GM19395 (cell line): ENCODE measurements at regions not wholly inside any gene's neighbourhood (a gene's known extent, or its start where the extent isn't known, plus 50 kb on each side); places are given as distances from the start of the nearest gene placed in this dataset.

ENCODE experiments used
- ATAC-seq: cut with Tn5 transposase; IDR thresholded peaks from one replicate; pipeline ENCODE4 v1.9.1; 2021; ENCODE audit warnings: mild to moderate bottlenecking, moderate library complexity; ENCODE audit not compliant: unreplicated experiment

GRCh38 chr5:143870362-143870761 lies 58.4 kb downstream of the HMHB1 start:
- ATAC-seq = no peak

- no peak for ATAC-seq
These were observed 59.1 kb downstream of the HMHB1 start for GRCh38 chr5:143870871-143871632.

- no peak for ATAC-seq
These were observed 59.7 kb downstream of the HMHB1 start for GRCh38 chr5:143871672-143872071.

DNA sequence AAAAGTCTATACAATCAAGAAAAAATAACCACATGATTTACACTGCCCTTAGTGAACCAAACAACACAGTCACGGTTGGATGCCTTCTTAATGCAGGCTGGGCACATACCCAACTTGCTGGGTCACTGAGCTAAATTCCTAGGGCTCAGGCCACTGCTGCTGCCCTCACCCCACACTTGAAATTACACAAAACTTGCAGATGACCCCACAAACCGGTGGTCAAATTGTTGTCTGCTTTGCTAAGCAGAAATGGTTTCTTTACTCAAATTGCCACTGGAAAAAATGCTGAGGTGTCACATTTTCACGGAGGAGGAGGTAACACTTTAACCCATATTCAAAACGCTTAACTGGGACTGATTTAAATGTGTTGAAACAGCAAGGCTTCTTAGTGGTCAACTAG lies 62.4 kb downstream of the HMHB1 start:
- no peak for ATAC-seq

GRCh38 chr5:143877196-143877595 lies 65.2 kb downstream of the HMHB1 start:
- no peak for ATAC-seq

DNA sequence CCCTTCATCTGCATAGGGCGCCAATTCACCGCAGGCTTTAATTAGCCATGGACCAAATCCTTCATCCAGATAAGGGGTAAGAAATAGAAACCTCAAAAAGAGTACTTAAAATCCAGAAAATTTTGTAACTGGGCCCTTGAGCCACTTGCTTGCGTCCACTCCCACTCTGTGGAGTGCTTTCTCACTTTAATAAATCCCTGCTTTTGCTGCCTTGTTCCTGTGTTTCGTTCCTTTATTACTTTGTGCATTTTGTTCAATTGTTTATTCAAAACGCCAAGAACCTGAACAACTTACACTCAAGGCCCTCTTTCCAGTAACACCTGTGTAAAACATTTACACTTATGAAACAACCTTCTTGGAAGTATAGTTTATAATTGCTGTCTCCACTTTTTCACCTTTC lies 66.5 kb downstream of the HMHB1 start:
- ATAC-seq = no peak

DNA sequence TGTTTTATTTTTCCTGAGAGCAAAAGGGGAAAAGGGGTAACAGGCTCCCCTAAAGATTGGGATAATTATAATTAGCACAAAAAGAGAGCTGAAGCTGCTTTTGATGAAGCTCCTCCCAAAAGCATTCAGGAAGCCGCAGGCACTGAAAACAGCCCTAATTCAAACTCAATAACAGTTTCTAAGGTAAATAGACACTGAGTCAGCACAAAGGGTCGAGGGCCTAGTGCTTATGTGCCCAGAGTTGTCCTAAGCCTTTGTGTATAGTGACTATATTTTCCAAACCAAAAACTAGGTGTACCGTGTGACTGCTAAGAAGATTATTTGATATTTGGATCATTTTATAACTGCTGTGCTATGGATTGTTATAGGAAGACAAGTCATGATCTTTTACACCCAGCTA lies 67.7 kb downstream of the HMHB1 start:
- ATAC-seq = no peak

- ATAC-seq = no peak
These were observed 68.2 kb downstream of the HMHB1 start for GRCh38 chr5:143880178-143880577.

- no peak for ATAC-seq
These were observed 70.6 kb downstream of the HMHB1 start for GRCh38 chr5:143882520-143882919.

GRCh38 chr5:143886096-143886495 lies 74.1 kb downstream of the HMHB1 start:
- ATAC-seq = no peak

DNA sequence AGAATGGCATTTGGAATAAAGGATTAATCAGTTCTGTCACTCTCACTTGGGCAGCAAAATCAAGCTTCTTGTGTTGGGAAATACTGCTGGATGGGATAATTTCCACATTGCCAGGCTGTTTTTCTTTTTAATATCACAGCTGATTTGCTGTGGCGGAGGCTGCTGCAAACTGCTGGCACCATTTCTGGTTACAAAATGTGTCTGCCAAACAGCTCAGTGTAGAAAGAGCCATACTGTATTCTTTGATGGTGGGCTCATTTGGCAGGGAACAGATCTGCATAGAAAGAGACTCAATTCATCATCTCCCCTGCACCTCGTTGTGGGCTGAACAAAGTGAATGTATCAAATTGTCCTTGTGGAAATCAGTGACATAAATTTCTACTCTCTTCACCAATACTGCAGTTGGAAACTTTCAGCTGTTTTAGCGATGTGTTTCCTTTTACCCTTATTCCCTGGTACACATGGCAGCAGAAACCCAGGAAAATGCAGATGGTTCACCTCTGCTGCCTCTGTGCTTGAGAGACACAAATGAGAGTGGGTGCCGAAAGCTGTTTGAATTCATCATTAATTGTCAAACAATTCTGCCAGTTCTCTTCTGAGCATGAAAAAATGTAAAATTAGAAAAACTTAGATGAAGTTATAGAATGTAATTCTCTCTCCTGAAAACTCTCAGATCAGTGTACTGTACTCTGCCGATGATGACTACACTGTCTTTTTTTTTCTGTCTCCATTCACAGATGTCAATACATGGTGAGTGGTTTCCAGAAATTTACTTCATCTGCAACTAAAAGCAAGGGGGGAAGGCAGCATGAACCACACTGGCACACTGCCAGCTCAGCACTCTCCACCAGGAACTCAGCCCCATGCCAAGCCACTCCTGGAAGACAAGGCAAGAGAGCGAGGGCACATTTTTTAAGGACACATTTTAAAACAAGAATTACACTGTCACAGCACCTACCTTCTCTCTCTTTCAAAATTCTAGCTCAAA lies 75.0 kb downstream of the HMHB1 start:
- ATAC-seq = no peak

DNA sequence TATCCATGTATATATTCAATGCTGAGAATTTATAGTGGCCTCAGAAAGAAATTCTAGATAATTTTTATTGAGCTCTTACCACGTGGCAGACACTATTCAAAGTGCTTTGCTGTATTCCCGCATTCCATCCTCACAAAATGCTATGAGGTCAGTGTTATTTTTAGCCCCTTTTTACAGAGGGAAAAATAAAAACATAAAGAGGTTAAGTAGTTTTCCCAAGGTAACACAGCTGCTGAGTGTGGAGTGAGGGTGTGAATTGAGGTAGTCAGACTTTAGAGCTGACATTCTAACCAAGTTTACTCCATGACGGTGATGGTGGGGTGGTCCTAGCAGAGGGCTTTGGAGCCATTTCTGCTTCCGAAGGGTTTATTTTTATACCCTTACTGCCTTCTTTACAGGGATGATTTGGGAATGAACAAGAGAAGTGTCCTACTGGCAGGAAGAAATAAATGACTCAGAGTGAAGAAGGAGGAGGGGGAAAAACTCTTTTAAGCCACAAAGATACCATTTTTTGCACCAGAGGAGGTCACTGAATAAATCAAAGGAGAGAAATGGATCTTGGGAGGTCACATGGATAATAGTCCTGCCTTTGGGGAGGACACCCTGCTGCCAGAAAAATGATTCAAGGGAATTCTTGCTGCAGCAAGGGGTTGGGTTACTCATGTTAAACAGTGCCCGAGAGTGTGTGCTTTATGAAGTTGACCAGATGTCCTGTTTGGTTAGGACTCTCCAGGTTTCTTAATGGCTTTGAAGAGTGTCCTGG lies 76.1 kb downstream of the HMHB1 start:
- no peak for ATAC-seq

DNA sequence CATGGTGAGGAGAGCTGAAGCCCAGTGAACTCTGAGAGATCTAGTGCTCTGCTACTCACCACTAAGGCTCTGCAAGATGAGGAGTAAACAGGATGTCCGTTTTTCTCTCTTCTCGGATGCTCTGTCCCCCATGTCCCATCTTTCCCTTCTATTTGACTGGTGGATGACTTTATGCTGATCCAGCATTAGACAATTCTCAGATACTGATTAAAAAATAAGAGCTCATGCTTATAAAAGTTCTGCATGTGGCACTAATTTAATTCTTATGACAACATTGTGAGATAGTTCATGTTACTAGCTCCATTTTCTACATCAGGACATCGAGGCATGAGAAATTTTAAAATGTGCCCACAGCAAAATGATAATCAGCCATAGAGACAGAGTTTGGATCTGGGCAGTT lies 77.0 kb downstream of the HMHB1 start:
- no peak for ATAC-seq

DNA sequence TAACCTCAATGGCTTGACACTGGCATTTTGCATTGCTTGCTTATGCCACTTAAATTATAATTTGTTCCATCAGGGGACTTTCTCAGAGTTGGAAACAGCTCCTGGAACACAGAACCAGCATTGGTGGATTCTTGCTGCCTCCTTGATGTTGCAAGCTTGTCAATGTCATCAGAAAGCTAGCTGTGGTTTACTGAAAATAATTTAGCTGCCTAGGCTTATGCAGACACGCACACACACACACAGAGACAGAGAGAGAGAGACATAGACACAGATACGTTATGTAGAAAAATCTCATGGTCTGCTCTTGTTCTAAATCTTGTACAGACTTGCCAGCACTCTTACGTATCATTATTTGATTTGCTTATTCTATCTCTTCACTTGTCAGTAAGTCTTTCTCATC lies 78.0 kb downstream of the HMHB1 start:
- no peak for ATAC-seq

- no peak for ATAC-seq
These were observed 78.5 kb downstream of the HMHB1 start for GRCh38 chr5:143890487-143890886.

DNA sequence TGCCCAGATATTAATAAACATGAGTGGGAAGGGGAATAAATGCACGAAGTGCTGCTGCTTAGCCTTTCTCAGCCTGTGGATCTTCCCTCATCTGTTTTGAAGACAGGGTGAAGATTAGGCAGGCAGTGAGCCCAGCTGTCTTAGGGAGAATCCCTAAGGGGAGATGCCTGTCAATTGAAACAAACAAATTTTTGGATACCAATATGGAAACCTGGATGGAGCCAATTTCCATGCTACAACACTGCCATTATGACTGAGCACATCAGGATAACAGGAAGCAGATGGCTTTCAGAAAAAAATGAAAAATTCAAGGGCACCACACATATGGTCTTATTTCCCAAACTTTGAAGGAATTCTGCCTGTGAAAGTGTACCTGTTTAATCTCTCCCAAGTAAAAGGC lies 80.3 kb downstream of the HMHB1 start:
- ATAC-seq = no peak

- no peak for ATAC-seq
These were observed 80.9 kb downstream of the HMHB1 start for GRCh38 chr5:143892908-143893307.

GRCh38 chr5:143893638-143894037 lies 81.7 kb downstream of the HMHB1 start:
- ATAC-seq = no peak

DNA sequence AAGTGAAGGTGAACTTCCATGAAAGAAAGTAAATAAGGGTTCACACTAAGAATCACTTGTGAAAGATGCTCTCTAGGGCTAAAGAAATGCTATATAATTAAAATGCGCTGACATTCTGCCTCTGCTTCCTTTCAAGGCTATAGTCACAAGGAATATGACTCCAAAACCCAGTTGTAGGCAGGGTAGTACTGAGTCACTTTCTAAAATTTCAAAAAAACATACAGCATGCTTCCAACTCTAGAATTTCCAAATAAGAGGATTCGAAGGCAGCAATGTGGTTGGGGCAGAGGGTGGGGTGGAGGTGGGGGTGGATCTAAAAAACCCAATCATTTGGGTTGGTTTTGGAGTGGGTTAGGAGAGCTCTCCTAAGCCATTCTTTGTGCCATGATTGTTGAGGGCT lies 84.6 kb downstream of the HMHB1 start:
- ATAC-seq = no peak

DNA sequence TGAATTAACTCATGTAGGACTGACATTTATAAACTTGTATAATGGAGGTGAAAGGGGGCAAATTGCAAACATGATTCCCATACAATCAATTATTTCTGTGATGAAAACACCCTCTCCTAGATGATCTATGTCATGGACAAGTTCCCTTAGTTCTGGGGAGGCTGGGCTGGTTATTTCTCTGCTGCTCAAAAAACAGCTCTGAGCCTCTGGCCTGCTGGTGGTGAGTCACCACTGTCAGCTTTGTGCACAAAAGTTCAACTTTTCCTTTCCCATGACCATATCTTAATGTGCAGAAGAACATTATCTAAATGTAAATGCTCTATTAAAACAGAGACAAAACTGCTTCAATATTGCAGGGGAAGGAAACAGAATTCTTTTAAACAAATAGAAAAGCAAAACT lies 85.0 kb downstream of the HMHB1 start:
- no peak for ATAC-seq

- ATAC-seq = no peak
These were observed 86.4 kb downstream of the HMHB1 start for GRCh38 chr5:143898381-143898780.
